ENCODE measurements at regions not wholly inside any gene's neighbourhood (a gene's known extent, or its start where the extent isn't known, plus 50 kb on each side); places are given as distances from the start of the nearest gene placed in this dataset.

DNA sequence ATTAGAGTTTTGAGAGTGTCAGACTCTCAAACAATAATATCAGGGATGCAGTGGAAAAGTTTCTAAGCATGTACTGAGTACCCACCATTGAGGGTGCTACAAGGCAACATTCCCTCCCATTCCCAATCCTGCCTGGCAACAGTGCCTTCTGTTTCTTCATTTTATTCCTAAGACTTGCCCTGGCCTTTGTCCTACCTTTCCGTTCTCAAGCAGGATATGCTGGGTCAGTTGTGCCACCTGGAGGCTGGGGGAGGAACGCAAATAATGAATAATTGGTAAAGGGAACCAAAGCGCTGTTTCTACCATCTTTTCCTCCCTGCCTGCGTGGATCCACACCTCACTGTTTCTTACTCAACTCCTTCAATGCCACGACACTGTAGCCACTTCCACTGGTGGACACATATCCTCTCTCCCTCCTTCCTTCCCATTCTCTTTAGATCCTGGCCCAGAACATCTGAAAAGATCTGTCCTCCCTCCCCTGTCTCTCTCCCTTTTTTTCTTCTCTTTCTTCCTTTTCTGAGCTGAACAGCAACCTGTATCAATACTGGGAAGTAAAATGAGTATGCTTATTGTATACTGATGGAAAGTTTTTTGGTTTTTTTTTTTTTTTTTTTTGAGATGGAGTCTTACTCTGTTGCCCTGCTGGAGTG lies 149.5 kb downstream of the C9orf152 start:
- intact Hi-C loops (cut with DNase I) = loop anchor here (5.0 kb wide), 1 partner anchor 156 kb away; no protein-coding TSS in a partner anchor
- no peaks in the 10 kb centered on the region for H3K27me3 ChIP-seq
- H3K4me3 ChIP-seq = no peak overlapping the region
- TF ChIP-seq, protein P1, sequence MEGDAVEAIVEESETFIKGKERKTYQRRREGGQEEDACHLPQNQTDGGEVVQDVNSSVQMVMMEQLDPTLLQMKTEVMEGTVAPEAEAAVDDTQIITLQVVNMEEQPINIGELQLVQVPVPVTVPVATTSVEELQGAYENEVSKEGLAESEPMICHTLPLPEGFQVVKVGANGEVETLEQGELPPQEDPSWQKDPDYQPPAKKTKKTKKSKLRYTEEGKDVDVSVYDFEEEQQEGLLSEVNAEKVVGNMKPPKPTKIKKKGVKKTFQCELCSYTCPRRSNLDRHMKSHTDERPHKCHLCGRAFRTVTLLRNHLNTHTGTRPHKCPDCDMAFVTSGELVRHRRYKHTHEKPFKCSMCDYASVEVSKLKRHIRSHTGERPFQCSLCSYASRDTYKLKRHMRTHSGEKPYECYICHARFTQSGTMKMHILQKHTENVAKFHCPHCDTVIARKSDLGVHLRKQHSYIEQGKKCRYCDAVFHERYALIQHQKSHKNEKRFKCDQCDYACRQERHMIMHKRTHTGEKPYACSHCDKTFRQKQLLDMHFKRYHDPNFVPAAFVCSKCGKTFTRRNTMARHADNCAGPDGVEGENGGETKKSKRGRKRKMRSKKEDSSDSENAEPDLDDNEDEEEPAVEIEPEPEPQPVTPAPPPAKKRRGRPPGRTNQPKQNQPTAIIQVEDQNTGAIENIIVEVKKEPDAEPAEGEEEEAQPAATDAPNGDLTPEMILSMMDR (IDR thresholded peaks at IDR 0.05) = peak in 3 of 4 experiments; percentile 22 to 41 (median 41)
- TF ChIP-seq EP300 (IDR thresholded peaks at IDR 0.05) = no peak
- no peaks in the 10 kb centered on the region for H3K36me3 ChIP-seq
- 7 to 26% methylated on average over 5 of the region's 5 CpGs for WGBS, 2 donors
- peaks cover 0 to 16% (median 9%) of the 10 kb centered on the region in 4 donors for H3K4me1 ChIP-seq
- H3K9me3 ChIP-seq = no peaks in the 10 kb centered on the region
- no peak for DNase-seq
- no peak overlapping the region for H3K27ac ChIP-seq

DNA sequence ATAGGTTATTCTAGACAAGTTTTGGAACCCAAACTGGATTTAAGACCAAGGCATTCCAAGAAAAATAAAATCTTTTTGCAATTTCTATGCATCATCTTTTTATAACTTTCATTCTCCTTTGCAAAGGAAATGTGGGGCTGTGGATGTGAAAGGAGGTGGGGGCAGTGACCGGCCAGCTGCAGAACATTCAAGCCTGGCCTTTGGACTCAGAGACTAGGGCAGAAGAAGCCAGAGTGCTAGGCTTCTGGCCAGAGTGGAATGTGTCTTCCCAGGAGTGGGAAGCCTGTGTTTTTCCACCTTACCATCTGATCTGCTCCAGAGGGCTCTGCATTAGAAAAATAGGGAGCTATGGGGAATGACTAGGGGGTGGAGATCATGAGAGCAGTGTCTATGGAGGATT lies 148.5 kb downstream of the C9orf152 start:
- peak; percentile 70 for DNase-seq
- H3K27me3 ChIP-seq = no peaks in the 10 kb centered on the region
- no peaks in the 10 kb centered on the region for H3K36me3 ChIP-seq
- no peaks in the 10 kb centered on the region for H3K9me3 ChIP-seq
- 50 to 67% methylated on average over 1 of the region's 1 CpG for WGBS, 2 donors
- TF ChIP-seq POLR2AphosphoS5 (IDR thresholded peaks at IDR 0.05) (no peak), POLR2A (IDR thresholded peaks at IDR 0.05) (no peak), EP300 (IDR thresholded peaks at IDR 0.05) (no peak)
- TF ChIP-seq, protein P1 (IDR thresholded peaks at IDR 0.05) = no peak
- intact Hi-C loops (cut with DNase I) = loop anchor here (5.0 kb wide), 1 partner anchor 157 kb away; no protein-coding TSS in a partner anchor
- no peak overlapping the region for H3K4me3 ChIP-seq
- H3K27ac ChIP-seq = peak overlapping the region in 1 of 4 donors; percentile 39
- peaks cover 0 to 16% (median 9%) of the 10 kb centered on the region in 4 donors for H3K4me1 ChIP-seq

DNA sequence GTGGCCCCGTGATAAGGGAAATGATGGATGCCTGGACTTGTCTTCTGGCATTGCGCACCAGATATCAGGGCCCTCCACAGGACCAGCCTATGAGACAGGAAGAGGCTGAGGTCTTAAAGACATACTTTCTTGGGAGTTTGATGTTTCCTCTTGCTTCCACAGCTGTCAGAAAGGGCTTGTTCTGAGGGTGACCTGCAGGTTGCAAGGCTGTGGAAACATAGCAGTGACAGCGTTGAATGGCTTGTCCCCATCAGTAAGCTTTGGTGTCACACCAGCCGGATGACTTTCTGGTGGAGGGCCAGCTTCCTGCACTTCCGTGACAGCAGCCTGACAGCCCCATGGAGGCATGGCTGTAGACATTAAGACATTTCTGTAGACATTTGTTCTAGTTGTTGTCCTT lies 143.2 kb downstream of the C9orf152 start:
- intact Hi-C loops (cut with DNase I) = no loop called here
- Histone ChIP-seq H3K4me1 (peaks cover 0 to 28% (median 16%) of the 10 kb centered on the region in 4 donors), H3K27ac (no peak overlapping the region), H3K27me3 (no peaks in the 10 kb centered on the region), H3K4me3 (no peak overlapping the region), H3K36me3 (no peaks in the 10 kb centered on the region), H3K9me3 (no peaks in the 10 kb centered on the region)
- WGBS, 2 donors = 78 to 87% methylated on average over 5 of the region's 5 CpGs
- TF ChIP-seq POLR2A (IDR thresholded peaks at IDR 0.05) = no peak
- TF ChIP-seq POLR2AphosphoS5 (IDR thresholded peaks at IDR 0.05) = no peak
- TF ChIP-seq, protein P1 (IDR thresholded peaks at IDR 0.05) = no peak
- no peak for TF ChIP-seq EP300 (IDR thresholded peaks at IDR 0.05)
- no peak for DNase-seq

DNA sequence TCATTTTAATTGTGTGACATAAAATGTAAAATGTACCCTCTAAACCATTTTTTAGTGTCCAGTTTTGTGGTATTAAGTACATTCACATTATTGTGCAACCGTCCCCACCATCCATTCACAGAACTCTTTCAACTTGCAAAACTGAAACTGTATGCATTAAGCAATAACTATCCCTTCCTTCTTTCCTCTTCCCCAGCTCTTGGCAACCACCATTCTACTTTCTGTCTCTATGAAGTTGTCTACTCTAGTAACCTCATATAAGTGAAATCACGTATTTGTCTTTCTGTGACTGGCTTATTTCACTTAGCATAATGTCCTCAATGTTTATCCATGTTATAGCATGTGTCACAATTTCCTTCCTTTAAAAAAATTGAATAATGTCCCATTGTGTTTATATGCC lies 142.4 kb downstream of the C9orf152 start:
- no peaks in the 10 kb centered on the region for H3K27me3 ChIP-seq
- 68 to 81% methylated on average over 2 of the region's 2 CpGs for WGBS, 2 donors
- no peak overlapping the region for H3K27ac ChIP-seq
- intact Hi-C loops (cut with DNase I) = no loop called here
- no peak for DNase-seq
- peaks cover 0 to 36% (median 19%) of the 10 kb centered on the region in 4 donors for H3K4me1 ChIP-seq
- TF ChIP-seq EP300 (IDR thresholded peaks at IDR 0.05) = no peak
- TF ChIP-seq POLR2A (IDR thresholded peaks at IDR 0.05) = no peak
- TF ChIP-seq POLR2AphosphoS5 (IDR thresholded peaks at IDR 0.05) = peak in 1 of 4 donors; percentile 6
- TF ChIP-seq, protein P1 (IDR thresholded peaks at IDR 0.05) = no peak
- H3K9me3 ChIP-seq = no peaks in the 10 kb centered on the region
- H3K4me3 ChIP-seq = no peak overlapping the region
- no peaks in the 10 kb centered on the region for H3K36me3 ChIP-seq
